ENCODE measurements at regions not wholly inside any gene's neighbourhood (a gene's known extent, or its start where the extent isn't known, plus 50 kb on each side); places are given as distances from the start of the nearest gene placed in this dataset.
"Not testable (repeated sequence)": the region's sequence is repeated elsewhere in the genome, so short reads cannot be mapped to it uniquely, and the experiment has no call there.

GRCh38 chr6:145283209-145283608 lies 452.1 kb downstream of the EPM2A start:
- TF ChIP-seq POLR2A, CTCF (IDR thresholded peaks at IDR 0.05): not testable (repeated sequence)
